ENCODE measurements at regions not wholly inside any gene's neighbourhood (a gene's known extent, or its start where the extent isn't known, plus 50 kb on each side); places are given as distances from the start of the nearest gene placed in this dataset.

- no peaks in the 10 kb centered on the region for H3K79me1 ChIP-seq (ENCODE audit: low read depth in 1 of 2, low read length in 2 of 2)
- peaks cover 5% of the 10 kb centered on the region for H3K9me3 ChIP-seq (ENCODE audit: control insufficient read depth, insufficient read depth, low read length)
- no peak overlapping the region for H2AK5ac ChIP-seq (ENCODE audit: low read depth, low read length)
- no peaks in the 10 kb centered on the region for H3K4me1 ChIP-seq (ENCODE audit: control insufficient read depth, insufficient read depth, low read length)
- peaks cover 5% of the 10 kb centered on the region for H3K27me3 ChIP-seq (ENCODE audit: control insufficient read depth, insufficient read depth, low read length)
- WGBS, 2 experiments (ENCODE audit: extremely low coverage in 2 of 2, insufficient read length in 1 of 2), result no CpG with 5 or more reads among the region's 7 CpGs
- H2AK9ac ChIP-seq (replicated peaks; ENCODE audit: low read depth, low read length, poor library complexity), result no peak overlapping the region
- H2BK20ac ChIP-seq (ENCODE audit: low read depth, low read length), result no peak overlapping the region
- H4K20me1 ChIP-seq (ENCODE audit: insufficient read depth, low read length), result no peaks in the 10 kb centered on the region
- no peak overlapping the region for H3K18ac ChIP-seq (ENCODE audit: low read depth, low read length)
- intact Hi-C loops (cut with micrococcal nuclease) (no loop called here), in situ Hi-C loops (cut with MboI; ENCODE audit: low sequenced_read_pairs) (no loop called here), dilution Hi-C loops (cut with HindIII; ENCODE audit: low sequenced_read_pairs, unreplicated experiment) (no loop called here)
- no peak overlapping the region for H3K27ac ChIP-seq (ENCODE audit: insufficient read depth, low read length)
- H4K5ac ChIP-seq (ENCODE audit: low read depth, low read length), result no peak overlapping the region
- H3K14ac ChIP-seq (replicated peaks; ENCODE audit: low read depth, low read length), result no peak overlapping the region
- H3K23ac ChIP-seq (ENCODE audit: low read depth, low read length), result no peak overlapping the region
- H3K4me3 ChIP-seq (ENCODE audit: insufficient read depth, low read depth, low read length), result no peak overlapping the region
- no TSS peak for BruUV-seq (replicated peaks)
- no peak for DNase-seq
- no peak overlapping the region for H2BK5ac ChIP-seq (ENCODE audit: low read depth, low read length, poor library complexity, severe bottlenecking)
- H2BK120ac ChIP-seq (ENCODE audit: low read depth, low read length), result no peak overlapping the region
- no peaks in the 10 kb centered on the region for H3K36me3 ChIP-seq (ENCODE audit: control insufficient read depth, insufficient read depth, low read length)
- H3K9me1 ChIP-seq (ENCODE audit: insufficient read depth, low read length), result no peaks in the 10 kb centered on the region
- H3K4me2 ChIP-seq (ENCODE audit: low read depth, low read length), result no peak overlapping the region
- CTCF ChIA-PET, result no interaction called here
- no peak overlapping the region for H3K4ac ChIP-seq (ENCODE audit: low read depth, low read length)
- no peak overlapping the region for H3K9ac ChIP-seq (ENCODE audit: low read depth, low read length)
- H2AFZ ChIP-seq (replicated peaks; ENCODE audit: low read length, poor library complexity), result peak overlapping the region; percentile 49
- TF ChIP-seq CTCF (conservative IDR thresholded peaks at IDR 0.05; ENCODE audit: low read depth, low read length) (no peak), RFX5 (IDR thresholded peaks at IDR 0.05; ENCODE audit: low read depth, low read length) (no peak), ELK1 (IDR thresholded peaks at IDR 0.05; ENCODE audit: borderline replicate concordance, low read depth, low read length) (no peak), FOS (IDR thresholded peaks at IDR 0.05; ENCODE audit: low read depth, low read length) (no peak), MAZ (IDR thresholded peaks at IDR 0.05; ENCODE audit: borderline replicate concordance, low read depth, low read length) (no peak)
- no peak overlapping the region for H4K91ac ChIP-seq (ENCODE audit: insufficient read depth, low read depth, low read length)
- no peak overlapping the region for H2BK15ac ChIP-seq (ENCODE audit: low read depth, low read length)
- no peak overlapping the region for H4K8ac ChIP-seq (ENCODE audit: low read depth in 2 of 2, low read length in 2 of 2)
- H3K56ac ChIP-seq (ENCODE audit: extremely low read depth, insufficient read depth, low read length), result no peak overlapping the region
- POLR2A ChIA-PET (ENCODE audit: unreplicated experiment), result no interaction called here
- no peak for ATAC-seq (ENCODE audit: low read depth)
Measured at GRCh38 chr13:42671502-42671901, 97.5 kb downstream of the TNFSF11 start.

Measured in IMR-90 (cell line).